ENCODE measurements at regions not wholly inside any gene's neighbourhood (a gene's known extent, or its start where the extent isn't known, plus 50 kb on each side); places are given as distances from the start of the nearest gene placed in this dataset.

GRCh38 chr13:100855151-100855550 lies 180.6 kb upstream of the TMTC4 start:
- no peak for DNase-seq (ENCODE audit: low read depth)

- DNase-seq (ENCODE audit: low read depth) = no peak
Observed at GRCh38 chr13:100854006-100854405, 179.4 kb upstream of the TMTC4 start.

GRCh38 chr13:100853434-100853833 lies 178.8 kb upstream of the TMTC4 start:
- DNase-seq (ENCODE audit: low read depth) = no peak

- no peak for DNase-seq (ENCODE audit: low read depth)
Observed at GRCh38 chr13:100852146-100852545, 177.6 kb upstream of the TMTC4 start.

GRCh38 chr13:100848304-100848703 lies 173.7 kb upstream of the TMTC4 start:
- DNase-seq (ENCODE audit: low read depth) = no peak

- no peak for DNase-seq (ENCODE audit: low read depth)
Observed at GRCh38 chr13:100845128-100845757, 170.6 kb upstream of the TMTC4 start.

- DNase-seq (ENCODE audit: low read depth) = no peak
Observed at GRCh38 chr13:100842136-100842535, 167.5 kb upstream of the TMTC4 start.

GRCh38 chr13:100838387-100838786 lies 163.8 kb upstream of the TMTC4 start:
- no peak for DNase-seq (ENCODE audit: low read depth)

GRCh38 chr13:100837631-100838030 lies 163.0 kb upstream of the TMTC4 start:
- DNase-seq (ENCODE audit: low read depth) = no peak

GRCh38 chr13:100836711-100837110 lies 162.1 kb upstream of the TMTC4 start:
- DNase-seq (ENCODE audit: low read depth) = no peak

- DNase-seq (ENCODE audit: low read depth) = no peak
Observed at GRCh38 chr13:100835695-100836094, 161.1 kb upstream of the TMTC4 start.

GRCh38 chr13:100833427-100833826 lies 158.8 kb upstream of the TMTC4 start:
- no peak for DNase-seq (ENCODE audit: low read depth)

- no peak for DNase-seq (ENCODE audit: low read depth)
Observed at GRCh38 chr13:100828226-100828625, 153.6 kb upstream of the TMTC4 start.

GRCh38 chr13:100827489-100828176 lies 153.0 kb upstream of the TMTC4 start:
- DNase-seq (ENCODE audit: low read depth) = no peak

- no peak for DNase-seq (ENCODE audit: low read depth)
Observed at GRCh38 chr13:100826441-100826840, 151.8 kb upstream of the TMTC4 start.

GRCh38 chr13:100825557-100825956 lies 151.0 kb upstream of the TMTC4 start:
- DNase-seq (ENCODE audit: low read depth) = peak; percentile 9

GRCh38 chr13:100824366-100824765 lies 149.8 kb upstream of the TMTC4 start:
- no peak for DNase-seq (ENCODE audit: low read depth)

- DNase-seq (ENCODE audit: low read depth) = no peak
Observed at GRCh38 chr13:100823448-100823847, 148.9 kb upstream of the TMTC4 start.

GRCh38 chr13:100822871-100823443 lies 148.4 kb upstream of the TMTC4 start:
- no peak for DNase-seq (ENCODE audit: low read depth)

- DNase-seq (ENCODE audit: low read depth) = no peak
Observed at GRCh38 chr13:100818711-100819110, 144.1 kb upstream of the TMTC4 start.

GRCh38 chr13:100817928-100818327 lies 143.3 kb upstream of the TMTC4 start:
- no peak for DNase-seq (ENCODE audit: low read depth)

- no peak for DNase-seq (ENCODE audit: low read depth)
Observed at GRCh38 chr13:100815476-100816046, 141.0 kb upstream of the TMTC4 start.

GRCh38 chr13:100812982-100813584 lies 138.5 kb upstream of the TMTC4 start:
- DNase-seq (ENCODE audit: low read depth) = no peak

Measured in fibroblast of gingiva (primary cell).